K562 (cell line): ENCODE measurements at regions not wholly inside any gene's neighbourhood (a gene's known extent, or its start where the extent isn't known, plus 50 kb on each side); places are given as distances from the start of the nearest gene placed in this dataset.

Experiments
- CBFA2T2 ChIP-seq: fragments of 450-650 bp; conservative IDR thresholded peaks from 2 replicates; pipeline ENCODE4 v1.6.1; 2017; ENCODE audit warnings: mild to moderate bottlenecking
- EZH2 ChIP-seq: IDR thresholded peaks from 2 replicates; pipeline ENCODE4 v1.6.1; 2012; ENCODE audit warnings: low read depth, mild to moderate bottlenecking, inconsistent platforms, low read length, borderline replicate concordance
- GTF2F1 ChIP-seq: IDR thresholded peaks from 2 replicates; pipeline ENCODE4 v1.6.1; 2011; ENCODE audit warnings: low read depth, low read length, improper control_type of control experiment
- MYNN ChIP-seq, 2 experiments: sonication (generic); formaldehyde crosslinking in 1 of 2; IDR thresholded peaks; 2 replicates each; pipeline versions ENCODE4 v1.5.0 to v1.6.1; 2016 to 2020; ENCODE audit warnings: antibody characterized with exemption in 1 of 2, missing genetic modification reagents in 1 of 2
- REST ChIP-seq, 2 experiments: fragments of 450-650 bp; formaldehyde crosslinking in 1 of 2; IDR thresholded peaks; 2 replicates each; pipeline versions ENCODE4 v1.4.0 to v1.6.1; 2014 to 2020; ENCODE audit warnings: mild to moderate bottlenecking in 2 of 2, borderline replicate concordance in 1 of 2, low read depth in 1 of 2
- STAT5B ChIP-seq: fragments of 250-450 bp; sonication (Bioruptor Pico); IDR thresholded peaks from 2 replicates; pipeline ENCODE4 v1.8.0; 2021; ENCODE audit warnings: mild to moderate bottlenecking, inconsistent platforms

DNA sequence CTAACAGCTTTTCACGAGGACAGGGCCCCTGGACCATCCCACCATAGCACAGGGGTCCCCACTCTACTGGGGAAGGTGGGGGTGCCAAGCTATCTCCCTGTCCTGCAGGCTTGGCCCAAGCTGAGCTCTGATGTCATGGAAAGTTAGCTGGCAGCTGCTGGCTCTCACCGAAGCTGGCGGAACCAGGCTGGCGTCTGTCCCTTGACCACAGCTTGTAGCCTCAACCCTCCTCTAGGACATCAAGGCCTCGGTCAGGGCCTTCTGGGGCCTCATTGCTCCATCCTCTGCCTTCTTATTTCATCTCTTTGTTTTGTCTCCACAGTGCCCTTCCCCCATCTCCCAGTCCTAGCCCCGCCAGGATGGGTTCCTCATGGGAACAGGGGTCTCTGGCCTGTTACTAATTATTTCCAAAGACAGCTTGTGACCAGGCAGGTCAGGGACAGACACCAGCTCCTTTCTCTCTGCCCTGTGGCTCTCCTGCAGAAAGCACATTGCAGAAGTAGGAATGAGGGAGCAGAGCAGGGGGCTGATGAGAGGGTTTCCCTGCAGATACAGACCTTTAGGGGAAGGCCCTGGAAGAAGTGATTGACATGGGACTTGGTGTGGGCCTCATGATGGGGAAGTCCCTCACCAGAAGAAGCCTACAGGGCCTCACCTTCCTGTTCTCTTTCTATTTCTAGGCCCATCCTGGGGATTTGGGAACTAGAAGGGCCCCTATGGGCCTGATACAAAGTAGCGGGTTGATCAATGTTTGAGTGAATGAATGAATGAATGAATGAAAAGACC is 97.5 kb upstream of the ALX4 start (continued):
- no peak for TF ChIP-seq REST (IDR thresholded peaks at IDR 0.05; ENCODE audit: borderline replicate concordance)
- no peak for TF ChIP-seq REST (CRISPR knock-in tag; IDR thresholded peaks at IDR 0.05; ENCODE audit: low read depth)
- no peak for TF ChIP-seq MYNN (IDR thresholded peaks at IDR 0.05)
- no peak for TF ChIP-seq MYNN (CRISPR knock-in tag; IDR thresholded peaks at IDR 0.05)
- no peak for TF ChIP-seq CBFA2T2
- TF ChIP-seq GTF2F1: no peak
- TF ChIP-seq STAT5B: no peak
- TF ChIP-seq EZH2: no peak
